ENCODE measurements at regions not wholly inside any gene's neighbourhood (a gene's known extent, or its start where the extent isn't known, plus 50 kb on each side); places are given as distances from the start of the nearest gene placed in this dataset.

DNA sequence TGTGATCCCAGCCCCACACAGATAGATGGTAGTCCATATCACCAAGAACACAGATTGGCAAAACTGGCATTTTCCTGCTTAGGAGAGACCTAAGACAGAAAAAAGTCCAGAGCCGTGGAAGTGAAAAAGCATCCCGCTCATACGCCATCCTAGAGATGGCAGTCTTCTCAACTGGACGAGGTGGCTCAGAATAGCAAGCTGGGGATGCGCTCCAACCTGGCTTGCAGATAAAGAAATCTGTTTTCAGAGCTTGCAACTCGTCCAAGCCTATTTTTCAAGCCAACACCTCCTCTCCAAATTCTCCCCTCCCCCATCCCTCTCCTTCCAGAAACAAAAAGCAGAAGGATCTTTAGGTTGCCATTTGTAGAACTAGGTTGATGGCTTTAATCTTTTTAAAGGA, 74.3 kb upstream of the OTX2 start:
- peaks cover 0 to 3% of the 10 kb centered on the region in 2 experiments; a peak in 1 of 5 replicates for H3K27me3 ChIP-seq (ENCODE audit: control insufficient read depth in 1 of 2, insufficient read depth in 2 of 2, low read length in 2 of 2)
- ChIA-PET CTCF (ENCODE audit: low intra/inter-chr PET ratio, low total read pairs) (no interaction called here), POLR2A (no interaction called here)
- H3K9me3 ChIP-seq (ENCODE audit: low read length), result no peaks in the 10 kb centered on the region
- no peak overlapping the region for H3K4me3 ChIP-seq (replicated peaks in 1 of 3; ENCODE audit: insufficient read depth in 1 of 3, low read depth in 2 of 3, low read length in 3 of 3)
- H3K27ac ChIP-seq (ENCODE audit: extremely low read length, insufficient read depth, low read length), result no peak overlapping the region
- no peaks in the 10 kb centered on the region for H4K20me1 ChIP-seq (ENCODE audit: insufficient read depth, low read length)
- DNase-seq (ENCODE audit: low spot score) (no peak), FAIRE-seq (no peak), ATAC-seq (no peak)
- no peaks in the 10 kb centered on the region for H3K36me3 ChIP-seq (replicated peaks in 1 of 2; ENCODE audit: control insufficient read depth in 1 of 2, insufficient read depth in 2 of 2, low read length in 2 of 2)
- intact Hi-C loops (cut with micrococcal nuclease; ENCODE audit: unreplicated experiment) (no loop called here), in situ Hi-C loops (cut with HindIII; ENCODE audit: extremely low pct_ligation_motif_present, low pct_unique_long_range_greater_than_20kb) (no loop called here)
- no TSS peak for BruUV-seq (replicated peaks)
- H3K9ac ChIP-seq (ENCODE audit: insufficient read depth, low read depth, low read length), result no peak overlapping the region
- H2AFZ ChIP-seq (ENCODE audit: low read length), result no peak overlapping the region
- 51% methylated on average over 6 of the region's 6 CpGs for WGBS (ENCODE audit: low lambda C conversion rate)
- no peaks in the 10 kb centered on the region for H3K79me2 ChIP-seq (ENCODE audit: insufficient read depth, low read length)
- no peak overlapping the region for H3K4me2 ChIP-seq (ENCODE audit: low read depth, low read length)
- H3K4me1 ChIP-seq (ENCODE audit: insufficient read depth, low read length), result no peaks in the 10 kb centered on the region
- TF ChIP-seq ZNF256 (CRISPR knock-in tag; conservative IDR thresholded peaks at IDR 0.05), result no peak
- TF ChIP-seq, protein P1, sequence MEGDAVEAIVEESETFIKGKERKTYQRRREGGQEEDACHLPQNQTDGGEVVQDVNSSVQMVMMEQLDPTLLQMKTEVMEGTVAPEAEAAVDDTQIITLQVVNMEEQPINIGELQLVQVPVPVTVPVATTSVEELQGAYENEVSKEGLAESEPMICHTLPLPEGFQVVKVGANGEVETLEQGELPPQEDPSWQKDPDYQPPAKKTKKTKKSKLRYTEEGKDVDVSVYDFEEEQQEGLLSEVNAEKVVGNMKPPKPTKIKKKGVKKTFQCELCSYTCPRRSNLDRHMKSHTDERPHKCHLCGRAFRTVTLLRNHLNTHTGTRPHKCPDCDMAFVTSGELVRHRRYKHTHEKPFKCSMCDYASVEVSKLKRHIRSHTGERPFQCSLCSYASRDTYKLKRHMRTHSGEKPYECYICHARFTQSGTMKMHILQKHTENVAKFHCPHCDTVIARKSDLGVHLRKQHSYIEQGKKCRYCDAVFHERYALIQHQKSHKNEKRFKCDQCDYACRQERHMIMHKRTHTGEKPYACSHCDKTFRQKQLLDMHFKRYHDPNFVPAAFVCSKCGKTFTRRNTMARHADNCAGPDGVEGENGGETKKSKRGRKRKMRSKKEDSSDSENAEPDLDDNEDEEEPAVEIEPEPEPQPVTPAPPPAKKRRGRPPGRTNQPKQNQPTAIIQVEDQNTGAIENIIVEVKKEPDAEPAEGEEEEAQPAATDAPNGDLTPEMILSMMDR (CRISPR knock-in tag; IDR thresholded peaks at IDR 0.05), result no peak
- TF ChIP-seq ZKSCAN1 (IDR thresholded peaks at IDR 0.05; ENCODE audit: low read length), result no peak
- TF ChIP-seq, protein P2, sequence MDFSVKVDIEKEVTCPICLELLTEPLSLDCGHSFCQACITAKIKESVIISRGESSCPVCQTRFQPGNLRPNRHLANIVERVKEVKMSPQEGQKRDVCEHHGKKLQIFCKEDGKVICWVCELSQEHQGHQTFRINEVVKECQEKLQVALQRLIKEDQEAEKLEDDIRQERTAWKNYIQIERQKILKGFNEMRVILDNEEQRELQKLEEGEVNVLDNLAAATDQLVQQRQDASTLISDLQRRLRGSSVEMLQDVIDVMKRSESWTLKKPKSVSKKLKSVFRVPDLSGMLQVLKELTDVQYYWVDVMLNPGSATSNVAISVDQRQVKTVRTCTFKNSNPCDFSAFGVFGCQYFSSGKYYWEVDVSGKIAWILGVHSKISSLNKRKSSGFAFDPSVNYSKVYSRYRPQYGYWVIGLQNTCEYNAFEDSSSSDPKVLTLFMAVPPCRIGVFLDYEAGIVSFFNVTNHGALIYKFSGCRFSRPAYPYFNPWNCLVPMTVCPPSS (IDR thresholded peaks at IDR 0.05), result no peak
- TF ChIP-seq, protein P3, sequence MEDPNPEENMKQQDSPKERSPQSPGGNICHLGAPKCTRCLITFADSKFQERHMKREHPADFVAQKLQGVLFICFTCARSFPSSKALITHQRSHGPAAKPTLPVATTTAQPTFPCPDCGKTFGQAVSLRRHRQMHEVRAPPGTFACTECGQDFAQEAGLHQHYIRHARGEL (CRISPR knock-in tag; IDR thresholded peaks at IDR 0.05), result no peak
- TF ChIP-seq, protein P4, sequence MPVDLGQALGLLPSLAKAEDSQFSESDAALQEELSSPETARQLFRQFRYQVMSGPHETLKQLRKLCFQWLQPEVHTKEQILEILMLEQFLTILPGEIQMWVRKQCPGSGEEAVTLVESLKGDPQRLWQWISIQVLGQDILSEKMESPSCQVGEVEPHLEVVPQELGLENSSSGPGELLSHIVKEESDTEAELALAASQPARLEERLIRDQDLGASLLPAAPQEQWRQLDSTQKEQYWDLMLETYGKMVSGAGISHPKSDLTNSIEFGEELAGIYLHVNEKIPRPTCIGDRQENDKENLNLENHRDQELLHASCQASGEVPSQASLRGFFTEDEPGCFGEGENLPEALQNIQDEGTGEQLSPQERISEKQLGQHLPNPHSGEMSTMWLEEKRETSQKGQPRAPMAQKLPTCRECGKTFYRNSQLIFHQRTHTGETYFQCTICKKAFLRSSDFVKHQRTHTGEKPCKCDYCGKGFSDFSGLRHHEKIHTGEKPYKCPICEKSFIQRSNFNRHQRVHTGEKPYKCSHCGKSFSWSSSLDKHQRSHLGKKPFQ (CRISPR knock-in tag; IDR thresholded peaks at IDR 0.05; ENCODE audit: insufficient replicate concordance), result no peak
- TF ChIP-seq, protein P5, sequence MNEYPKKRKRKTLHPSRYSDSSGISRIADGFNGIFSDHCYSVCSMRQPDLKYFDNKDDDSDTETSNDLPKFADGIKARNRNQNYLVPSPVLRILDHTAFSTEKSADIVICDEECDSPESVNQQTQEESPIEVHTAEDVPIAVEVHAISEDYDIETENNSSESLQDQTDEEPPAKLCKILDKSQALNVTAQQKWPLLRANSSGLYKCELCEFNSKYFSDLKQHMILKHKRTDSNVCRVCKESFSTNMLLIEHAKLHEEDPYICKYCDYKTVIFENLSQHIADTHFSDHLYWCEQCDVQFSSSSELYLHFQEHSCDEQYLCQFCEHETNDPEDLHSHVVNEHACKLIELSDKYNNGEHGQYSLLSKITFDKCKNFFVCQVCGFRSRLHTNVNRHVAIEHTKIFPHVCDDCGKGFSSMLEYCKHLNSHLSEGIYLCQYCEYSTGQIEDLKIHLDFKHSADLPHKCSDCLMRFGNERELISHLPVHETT (CRISPR knock-in tag; conservative IDR thresholded peaks at IDR 0.05), result no peak
- TF ChIP-seq MLLT10 (CRISPR knock-in tag; IDR thresholded peaks at IDR 0.05), result no peak
- TF ChIP-seq NONO (IDR thresholded peaks at IDR 0.05), result no peak
- TF ChIP-seq NONO (CRISPR knock-in tag; conservative IDR thresholded peaks at IDR 0.05), result no peak
- TF ChIP-seq MED13 (CRISPR knock-in tag; IDR thresholded peaks at IDR 0.05), result no peak
- TF ChIP-seq ZNF772 (CRISPR knock-in tag; IDR thresholded peaks at IDR 0.05), result no peak
- no peak for TF ChIP-seq ZNF619 (CRISPR knock-in tag; IDR thresholded peaks at IDR 0.05)
- TF ChIP-seq, protein P6, sequence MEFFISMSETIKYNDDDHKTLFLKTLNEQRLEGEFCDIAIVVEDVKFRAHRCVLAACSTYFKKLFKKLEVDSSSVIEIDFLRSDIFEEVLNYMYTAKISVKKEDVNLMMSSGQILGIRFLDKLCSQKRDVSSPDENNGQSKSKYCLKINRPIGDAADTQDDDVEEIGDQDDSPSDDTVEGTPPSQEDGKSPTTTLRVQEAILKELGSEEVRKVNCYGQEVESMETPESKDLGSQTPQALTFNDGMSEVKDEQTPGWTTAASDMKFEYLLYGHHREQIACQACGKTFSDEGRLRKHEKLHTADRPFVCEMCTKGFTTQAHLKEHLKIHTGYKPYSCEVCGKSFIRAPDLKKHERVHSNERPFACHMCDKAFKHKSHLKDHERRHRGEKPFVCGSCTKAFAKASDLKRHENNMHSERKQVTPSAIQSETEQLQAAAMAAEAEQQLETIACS (CRISPR knock-in tag; IDR thresholded peaks at IDR 0.05), result no peak
- TF ChIP-seq HHEX (CRISPR knock-in tag; IDR thresholded peaks at IDR 0.05), result no peak

Data from HepG2 (cell line).